Activated CD8-positive, alpha-beta memory T cell treated with anti-CD3 and anti-CD28 coated beads for 48 hours (primary cell): ENCODE measurements at regions not wholly inside any gene's neighbourhood (a gene's known extent, or its start where the extent isn't known, plus 50 kb on each side); places are given as distances from the start of the nearest gene placed in this dataset.

Experiments used
- DNase-seq, 3 experiments: peaks; one replicate each; pipeline ENCODE4 v3.0.0-alpha.2; 2020; ENCODE audit warnings: low read depth in 2 of 3, low spot score in 2 of 3

- DNase-seq: no peak
Measured at GRCh38 chr9:14520341-14520740, 172.9 kb downstream of the ZDHHC21 start.

- DNase-seq: no peak
Measured at GRCh38 chr9:14517154-14517906, 175.9 kb downstream of the ZDHHC21 start.

DNA sequence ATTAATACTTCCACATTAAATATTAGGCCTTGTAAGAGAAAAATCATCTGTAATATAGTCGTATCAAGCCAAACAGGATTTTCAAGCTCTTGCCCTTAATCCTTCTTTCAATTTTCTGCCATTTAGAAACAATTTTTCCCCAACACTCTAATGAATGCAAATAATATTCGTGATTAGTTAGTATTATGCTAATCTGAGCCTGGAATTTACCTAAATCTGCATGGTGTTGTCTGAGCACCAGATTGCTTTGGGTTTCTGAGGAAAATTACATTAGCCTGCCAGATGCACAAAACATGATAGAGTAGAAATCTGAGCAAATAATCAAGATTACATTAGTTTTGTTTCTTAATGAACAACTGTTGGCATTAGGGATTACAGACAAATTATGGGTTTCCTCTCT is 176.6 kb downstream of the ZDHHC21 start:
- DNase-seq: no peak

DNA sequence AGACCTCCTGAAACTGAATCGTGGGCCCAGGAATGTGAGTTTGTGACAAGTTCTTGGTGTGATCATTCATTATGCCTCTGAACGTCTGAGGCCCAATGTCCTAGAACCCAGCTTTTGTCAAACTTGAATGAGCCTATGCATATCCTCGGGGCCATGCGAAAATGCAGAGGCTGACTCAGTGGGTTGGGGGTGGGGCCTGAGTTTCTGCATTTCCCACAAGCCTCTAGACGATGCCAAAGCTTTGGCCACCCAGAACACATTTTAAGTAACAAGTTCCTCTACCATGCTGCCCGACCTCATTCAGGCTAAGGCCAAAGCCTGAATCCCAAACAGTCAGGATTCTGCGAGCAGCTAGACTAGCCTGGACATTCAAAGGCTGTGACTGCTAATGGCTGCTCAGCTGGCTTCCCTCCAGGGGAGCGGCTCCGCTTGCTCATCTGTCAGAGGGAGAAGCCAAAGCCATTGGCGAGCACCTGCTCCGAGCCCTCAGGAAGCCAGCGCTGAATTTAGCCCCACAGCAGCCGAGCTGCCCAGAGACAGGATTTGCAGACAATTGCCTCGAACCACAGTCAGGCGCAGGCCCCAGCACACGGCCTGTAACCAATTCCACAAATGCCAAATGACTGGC is 177.5 kb downstream of the ZDHHC21 start:
- DNase-seq: no peak

- DNase-seq: no peak
Measured at GRCh38 chr9:14515049-14515448, 178.2 kb downstream of the ZDHHC21 start.

DNA sequence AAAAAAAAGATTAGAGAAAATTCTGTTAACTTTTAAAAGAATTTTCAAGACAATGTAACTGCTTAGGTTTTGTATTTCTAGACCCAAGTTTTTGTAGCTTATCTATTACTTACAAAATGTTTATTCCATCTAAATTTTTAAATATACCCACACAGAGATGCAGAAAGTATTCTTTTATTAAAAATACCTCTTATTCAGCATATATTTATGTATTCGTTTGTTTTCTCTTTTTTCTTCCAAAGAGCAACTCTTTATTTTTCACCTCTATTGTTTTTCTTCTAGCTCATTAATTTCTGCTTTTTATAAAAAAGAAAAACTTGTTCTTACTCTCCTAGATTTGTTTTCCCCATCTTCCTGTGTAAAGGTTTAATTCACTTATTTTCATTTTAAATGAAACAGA is 180.3 kb downstream of the ZDHHC21 start:
- no peak for DNase-seq

GRCh38 chr9:14511452-14511851 is 181.8 kb downstream of the ZDHHC21 start:
- no peak for DNase-seq

GRCh38 chr9:14508884-14509283 is 184.3 kb downstream of the ZDHHC21 start:
- DNase-seq: no peak

DNA sequence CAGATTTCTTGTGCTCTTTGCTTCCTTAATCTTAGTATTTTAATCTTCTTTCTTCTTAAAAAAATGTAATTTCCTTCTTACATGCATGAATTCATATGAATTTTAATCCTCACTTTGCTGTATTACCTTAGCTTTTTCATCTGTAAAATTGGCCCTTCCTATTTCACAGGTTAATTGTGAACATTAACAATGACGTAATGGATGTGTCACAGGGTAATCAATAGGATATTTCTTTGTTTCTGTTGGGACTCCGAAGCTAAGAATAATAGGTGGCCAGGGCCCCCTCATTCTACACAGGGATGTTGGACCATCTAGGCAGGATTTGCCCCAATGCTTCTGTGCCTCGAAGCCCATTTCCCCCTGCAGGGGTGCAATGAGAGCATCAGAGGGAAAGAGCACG is 187.4 kb upstream of the NFIB start:
- no peak for DNase-seq

DNA sequence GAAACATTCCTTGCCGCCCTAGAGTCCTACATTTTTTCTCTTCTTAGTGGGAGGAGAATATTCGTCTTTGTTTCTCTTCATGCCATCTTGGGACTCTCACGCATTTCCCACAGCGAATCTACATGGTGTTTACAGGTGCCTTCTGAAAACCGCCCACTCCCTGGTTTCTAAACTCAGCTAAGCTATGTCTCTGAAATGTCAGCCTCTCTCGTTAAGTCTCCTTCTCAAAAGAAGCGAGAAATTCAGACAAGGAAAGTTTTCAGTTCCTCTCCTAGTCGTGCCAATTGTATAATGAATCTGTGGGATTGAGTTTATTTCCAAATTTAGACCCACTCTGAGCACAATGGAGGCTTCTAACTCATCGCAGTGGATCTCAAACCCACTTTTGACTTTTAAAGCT is 186.8 kb upstream of the NFIB start:
- no peak for DNase-seq

DNA sequence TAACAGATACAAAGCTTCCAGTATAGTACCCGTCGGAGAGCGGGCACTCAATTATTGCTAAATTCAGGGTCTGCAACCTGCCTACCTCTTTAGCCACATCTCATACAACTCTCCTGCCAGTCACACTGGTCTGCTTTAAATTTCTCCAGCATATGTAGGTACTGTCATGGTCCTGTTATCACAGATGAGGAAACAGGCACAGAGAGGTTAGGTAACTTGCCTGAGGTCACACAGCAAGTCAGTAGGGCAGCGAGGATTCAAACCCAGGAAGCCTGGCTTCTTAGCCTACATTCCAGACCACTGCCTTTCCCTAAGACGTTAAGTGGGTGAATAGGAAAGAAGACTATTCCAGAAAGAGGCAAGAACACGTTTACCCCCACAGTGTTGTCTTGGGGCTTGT is 186.0 kb upstream of the NFIB start:
- no peak for DNase-seq

DNA sequence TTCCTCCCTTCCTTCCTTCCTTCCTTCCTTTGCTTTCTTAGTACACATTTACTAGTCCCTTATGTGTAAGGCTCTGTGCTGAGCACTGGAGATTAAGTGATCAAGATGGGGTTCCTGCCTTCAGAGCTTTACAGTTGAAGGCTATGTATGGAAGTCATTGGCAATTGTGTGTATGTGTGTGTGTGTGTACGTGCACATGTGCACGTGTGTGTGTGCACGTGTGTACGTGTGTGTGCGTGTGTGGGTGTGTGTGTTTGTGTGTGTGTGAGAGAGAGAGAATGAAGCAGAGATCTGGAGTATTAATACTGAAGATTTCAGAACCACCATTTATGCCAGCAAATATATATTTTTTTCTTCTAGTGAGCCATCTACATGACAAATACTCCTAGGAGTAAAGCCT is 184.9 kb upstream of the NFIB start:
- DNase-seq: no peak

DNA sequence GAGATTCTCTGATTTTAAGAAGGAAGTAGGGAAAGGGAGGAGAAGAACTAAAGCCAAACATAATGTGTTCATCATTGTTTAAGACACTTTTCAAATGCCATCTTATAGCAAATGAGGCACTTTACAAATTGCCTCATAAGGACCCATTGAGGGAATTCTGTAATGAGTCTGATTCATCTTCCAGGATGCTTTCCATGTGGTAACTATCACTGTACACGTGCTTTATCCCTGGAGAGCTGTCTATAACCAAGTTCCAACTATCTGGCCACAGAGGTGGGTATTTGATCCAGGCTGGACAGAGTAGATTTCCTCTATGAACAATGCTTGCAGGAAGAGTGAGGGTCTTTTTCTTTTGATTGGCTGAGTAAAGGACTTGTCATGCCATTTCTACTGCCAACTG is 183.5 kb upstream of the NFIB start:
- no peak for DNase-seq

DNA sequence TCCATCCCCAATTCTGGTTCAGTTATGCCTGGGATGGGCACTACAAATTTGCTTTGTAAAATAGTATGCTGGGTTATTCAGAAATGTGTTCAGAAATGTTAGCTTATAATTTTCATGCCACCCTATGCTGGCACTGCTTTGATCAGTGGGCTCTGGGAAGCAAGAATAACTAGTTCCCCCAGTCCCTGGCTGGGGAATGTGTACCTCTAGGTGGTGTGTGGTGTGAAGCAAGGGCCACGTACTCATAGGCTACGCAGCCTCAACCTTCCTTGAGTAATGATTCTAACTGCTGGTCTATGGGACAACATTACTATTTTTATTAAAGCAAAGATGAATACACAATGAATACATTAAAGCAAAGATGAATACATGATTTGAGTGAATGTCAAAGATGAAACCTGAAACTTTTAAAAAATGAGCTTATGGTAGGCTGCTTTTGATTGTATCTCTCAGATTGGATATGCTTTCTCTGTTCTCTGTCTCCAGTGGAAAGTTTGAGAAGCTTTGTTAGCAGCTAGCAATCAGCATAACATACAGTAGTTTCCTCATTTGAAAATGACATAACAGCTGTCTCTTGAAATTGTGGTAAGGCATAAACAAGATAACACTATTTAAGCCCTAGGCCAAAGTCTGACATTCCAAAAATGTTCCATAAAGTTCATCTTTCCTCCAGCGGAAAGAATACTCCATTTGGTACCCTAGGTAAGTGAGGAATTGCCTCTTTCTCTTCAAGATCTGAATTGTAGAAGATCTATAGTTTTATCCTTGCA is 174.7 kb upstream of the NFIB start:
- DNase-seq: no peak

GRCh38 chr9:14487547-14488185 is 173.7 kb upstream of the NFIB start:
- DNase-seq: no peak

DNA sequence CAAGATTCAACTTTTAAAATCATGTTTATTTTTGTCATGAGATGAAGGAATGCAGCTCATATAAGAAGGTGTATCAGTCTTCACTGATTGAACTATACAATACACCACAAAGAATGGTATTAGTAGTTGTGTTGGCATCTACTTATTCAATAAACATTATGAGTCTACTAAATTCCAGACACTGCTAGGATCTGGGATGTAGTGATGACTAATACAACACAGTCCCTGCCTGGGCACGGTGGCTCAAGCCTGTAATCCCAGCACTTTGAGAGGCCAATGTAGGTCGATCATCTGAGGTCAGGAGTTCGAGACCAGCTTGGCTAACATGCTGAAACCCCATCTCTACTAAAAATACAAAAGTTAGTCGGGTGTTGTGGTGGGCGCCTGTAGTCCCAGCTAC is 171.4 kb upstream of the NFIB start:
- no peak for DNase-seq

GRCh38 chr9:14482856-14483255 is 168.9 kb upstream of the NFIB start:
- DNase-seq: no peak

DNA sequence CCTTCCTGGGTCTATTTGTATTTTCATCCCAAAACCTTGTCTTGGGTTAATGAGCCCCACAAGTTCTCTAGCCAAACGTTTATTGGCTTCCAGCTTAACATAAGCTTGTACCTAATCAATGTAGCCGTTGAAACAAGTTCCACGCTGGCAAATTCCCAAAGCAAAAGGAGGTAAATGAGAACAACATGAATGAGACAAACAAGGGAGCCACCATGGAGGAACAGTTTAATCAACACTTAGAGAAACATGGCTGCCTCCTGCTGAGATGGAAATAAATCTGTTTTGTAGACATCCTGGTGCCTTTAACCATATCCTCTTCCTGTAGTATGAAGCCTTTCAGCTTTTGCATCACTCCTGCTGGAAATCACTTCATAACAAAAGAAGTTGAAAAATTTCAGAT is 166.6 kb upstream of the NFIB start:
- DNase-seq: no peak

DNA sequence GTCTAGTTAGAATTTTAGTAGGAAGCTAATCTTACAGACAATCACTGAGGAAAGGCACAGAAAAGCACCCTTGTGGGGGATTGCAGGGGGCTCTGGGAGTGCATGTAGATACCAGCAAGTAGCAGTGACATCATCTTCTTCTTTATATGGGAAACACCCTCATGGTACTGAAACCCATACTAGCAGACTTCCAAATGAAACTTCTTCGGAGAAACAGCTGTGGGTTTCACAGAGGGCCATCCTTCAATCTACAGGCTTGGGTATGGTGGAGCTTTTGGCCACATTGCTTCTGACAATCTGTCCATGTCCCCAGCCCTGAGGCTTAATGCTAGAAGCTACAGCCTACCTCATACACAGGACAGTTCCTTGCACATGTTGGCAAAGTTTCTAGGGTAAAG is 165.2 kb upstream of the NFIB start:
- DNase-seq: no peak

- DNase-seq: no peak
Measured at GRCh38 chr9:14478175-14479162, 164.5 kb upstream of the NFIB start.

DNA sequence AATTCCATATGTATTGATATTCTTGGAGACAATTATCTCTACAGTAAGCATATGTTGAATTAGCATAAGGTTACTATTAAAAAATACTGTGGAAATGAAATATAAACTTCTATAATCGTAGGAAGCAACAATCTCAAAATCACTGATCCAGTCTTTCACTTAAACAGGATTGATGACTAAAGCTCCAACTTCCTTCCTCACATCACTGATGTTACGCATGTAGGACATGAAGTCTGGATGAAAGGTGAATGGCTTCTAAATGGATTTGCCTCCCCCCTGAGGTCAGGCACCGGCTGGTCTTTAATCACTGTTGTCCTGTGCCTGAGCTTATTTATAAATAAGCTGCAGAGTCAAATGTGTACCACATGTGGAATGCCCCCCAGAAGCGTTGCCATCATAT is 157.1 kb upstream of the NFIB start:
- DNase-seq: no peak
